Right cardiac atrium (tissue), 5 donors: ENCODE measurements at regions not wholly inside any gene's neighbourhood (a gene's known extent, or its start where the extent isn't known, plus 50 kb on each side); places are given as distances from the start of the nearest gene placed in this dataset.
A peak's percentile ranks its signal among the peaks of the same experiment; 100 is the strongest.

Source experiments
- ATAC-seq, 2 donors: fragments of 200-7000 bp; cut with Tn5 transposase; one replicate each; pipeline versions ENCODE4 v1.8.0 to v1.9.1; 2020; ENCODE audit warnings: moderate library complexity in 2 of 2, mild to moderate bottlenecking in 1 of 2
- DNase-seq, 3 donors: peaks; one replicate each; pipeline ENCODE4 v3.0.0-alpha.2; 2020
- H3K27ac ChIP-seq: one replicate; pipeline ENCODE4 v1.5.1; 2013; ENCODE audit warnings: mild to moderate bottlenecking, low read length, control low read depth, moderate library complexity
- H3K27me3 ChIP-seq: one replicate; pipeline ENCODE4 v1.6.1; 2013; ENCODE audit not compliant: control insufficient read depth, insufficient read depth
- H3K4me1 ChIP-seq: one replicate; pipeline ENCODE4 v1.6.1; 2013; ENCODE audit warnings: low read length; ENCODE audit not compliant: control insufficient read depth, insufficient read depth
- H3K4me3 ChIP-seq: one replicate; pipeline ENCODE4 v1.5.1; 2013; ENCODE audit warnings: low read length, control low read depth
- H3K9me3 ChIP-seq: one replicate; pipeline ENCODE4 v1.6.1; 2013; ENCODE audit warnings: low read length; ENCODE audit not compliant: control insufficient read depth
- WGBS: extraction: QIAGEN DNeasy Blood & Tissue Kit; methylation state at CpG from one replicate; pipeline ENCODE4 v1.1.7; 2013; 5-methylcytosine and 5-hydroxymethylcytosine counted together
- intact Hi-C, 4 donors: fragments of 100-400 bp; cut with DNase I; formaldehyde crosslinking; loops; one replicate each; pipeline versions ENCODE4 v1.11.0 to v1.14.0; 2022 to 2023
- donor health status: healthy with polysubstance abuse.
- donor health status: DM: no; HTN: yes; CAD: no.
- donor health status: DM: no; HTN: no; CAD: no.
- donor health status: DM: no; HTN: yes; CAD: no; lungs with severe emphysema.
- donor health status: DM: yes; HTN: yes; CAD: no.

DNA sequence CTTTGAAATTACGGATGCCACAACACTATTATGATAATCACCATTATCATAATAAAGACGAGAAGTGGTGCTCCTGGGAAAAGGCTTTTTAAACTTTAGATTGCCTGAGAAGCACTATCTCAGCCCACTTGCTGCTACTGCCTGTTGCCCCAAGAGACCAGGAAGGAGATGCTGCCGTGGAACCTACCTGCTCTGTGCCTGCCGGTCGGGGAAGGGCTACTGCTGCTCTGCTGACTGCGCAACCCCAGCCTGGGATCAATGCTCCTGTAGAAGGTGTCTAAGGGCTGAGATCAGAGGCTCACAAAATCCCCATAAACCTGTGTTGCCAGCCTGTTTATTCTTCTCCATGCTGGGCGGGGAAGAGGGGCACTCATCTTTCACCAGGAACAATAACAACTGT lies 145.3 kb upstream of the VCX3B start:
- no peaks in the 10 kb centered on the region for H3K27me3 ChIP-seq
- no peaks in the 10 kb centered on the region for H3K4me1 ChIP-seq
- H3K4me3 ChIP-seq, result no peak overlapping the region
- no peaks in the 10 kb centered on the region for H3K9me3 ChIP-seq
- ATAC-seq (no peak), DNase-seq (no peak)
- WGBS, result 83% methylated on average over 7 of the region's 7 CpGs
- intact Hi-C loops, result no loop called here
- no peak overlapping the region for H3K27ac ChIP-seq

DNA sequence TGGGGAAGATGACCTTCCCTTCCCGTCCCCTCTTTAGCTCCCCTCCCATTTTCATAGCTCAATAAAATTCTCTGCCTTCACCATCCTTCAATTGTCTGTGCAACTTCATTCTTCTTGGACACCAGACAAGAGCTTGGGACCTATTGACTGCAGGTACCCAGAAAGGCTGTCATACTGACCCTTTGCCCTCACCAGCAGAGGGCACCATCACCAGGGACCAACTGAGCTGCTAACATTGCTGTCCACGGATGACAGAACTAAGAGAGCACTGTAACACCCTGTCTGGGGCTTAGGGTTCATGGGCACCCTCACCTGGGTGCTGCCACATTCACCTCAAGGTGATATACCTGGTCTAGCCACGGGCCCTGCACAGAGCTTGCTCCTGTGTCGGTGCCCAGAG lies 141.3 kb upstream of the VCX3B start:
- 85% methylated on average over 4 of the region's 4 CpGs for WGBS

DNA sequence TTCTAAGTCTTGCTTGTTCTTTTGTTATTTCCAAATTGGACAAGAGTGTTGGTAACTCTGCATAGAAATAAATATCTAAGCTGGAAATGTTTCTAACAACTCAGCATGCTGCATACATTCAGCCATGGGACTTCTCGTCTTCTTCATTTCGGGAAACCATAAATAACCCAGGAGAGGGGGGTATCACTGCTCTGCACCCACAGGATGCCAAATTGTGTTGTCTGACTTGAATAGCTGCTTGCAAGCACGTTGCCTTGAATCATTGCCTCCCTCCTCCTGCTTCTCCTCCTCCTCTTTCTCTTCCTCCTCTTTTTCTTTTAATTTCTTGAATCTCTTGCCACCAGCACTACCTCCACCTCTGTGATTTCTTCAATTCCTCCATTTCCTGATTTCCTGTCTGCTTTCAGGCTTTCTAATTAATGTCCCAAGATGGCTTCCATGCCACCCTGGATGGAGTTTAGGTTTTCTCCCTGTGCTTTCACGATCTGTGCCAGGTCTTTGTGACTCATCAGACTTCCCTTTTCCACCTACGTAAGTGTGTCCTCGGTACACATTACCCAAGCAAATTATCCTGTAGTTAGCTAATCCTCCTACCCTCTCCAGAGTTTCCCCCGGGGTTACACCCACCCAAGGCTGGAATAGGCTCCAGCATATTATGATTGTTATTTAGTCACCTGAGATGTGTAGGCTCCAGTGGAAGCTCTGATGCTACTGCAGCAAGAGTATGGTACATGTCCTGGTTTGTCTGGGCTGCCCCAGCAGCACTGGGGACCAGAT lies 122.6 kb upstream of the VCX3B start:
- Histone ChIP-seq H3K4me1 (no peaks in the 10 kb centered on the region), H3K27ac (no peak overlapping the region), H3K27me3 (no peaks in the 10 kb centered on the region), H3K4me3 (no peak overlapping the region), H3K9me3 (no peaks in the 10 kb centered on the region)
- WGBS, result 47% methylated on average over 7 of the region's 7 CpGs
- ATAC-seq (no peak), DNase-seq (no peak)
- intact Hi-C loops, result no loop called here

More for the DNA sequence above, 141.3 kb upstream of the VCX3B start:
- Histone ChIP-seq H3K27ac (no peak overlapping the region), H3K27me3 (no peaks in the 10 kb centered on the region), H3K9me3 (no peaks in the 10 kb centered on the region), H3K4me3 (no peak overlapping the region), H3K4me1 (no peaks in the 10 kb centered on the region)
- DNase-seq (no peak), ATAC-seq (no peak)
- intact Hi-C loops, result no loop called here

DNA sequence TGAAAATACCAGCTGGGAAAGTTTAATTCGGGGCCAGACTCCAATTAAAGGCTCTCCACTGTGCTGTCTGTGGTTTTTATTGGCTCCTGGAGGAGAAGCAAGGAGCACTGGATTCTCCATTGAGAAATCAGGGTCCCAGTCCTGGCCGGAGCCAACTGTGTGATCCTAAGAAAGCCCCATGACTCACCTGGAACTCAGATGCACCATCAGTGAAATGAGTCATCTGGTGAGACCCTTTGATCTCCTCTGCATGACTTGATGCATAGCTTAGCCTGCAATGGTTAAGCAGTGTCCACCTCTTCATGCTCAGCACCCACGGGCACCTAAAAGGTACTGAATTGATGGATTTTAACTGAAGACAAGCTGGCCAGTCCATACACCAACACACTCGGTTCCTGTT lies 119.2 kb upstream of the VCX3B start:
- no peak overlapping the region for H3K27ac ChIP-seq
- no peaks in the 10 kb centered on the region for H3K27me3 ChIP-seq
- WGBS, result 88% methylated on average over 4 of the region's 4 CpGs
- no peaks in the 10 kb centered on the region for H3K4me1 ChIP-seq
- ATAC-seq (no peak), DNase-seq (no peak)
- intact Hi-C loops, result no loop called here
- no peaks in the 10 kb centered on the region for H3K9me3 ChIP-seq
- H3K4me3 ChIP-seq, result no peak overlapping the region

DNA sequence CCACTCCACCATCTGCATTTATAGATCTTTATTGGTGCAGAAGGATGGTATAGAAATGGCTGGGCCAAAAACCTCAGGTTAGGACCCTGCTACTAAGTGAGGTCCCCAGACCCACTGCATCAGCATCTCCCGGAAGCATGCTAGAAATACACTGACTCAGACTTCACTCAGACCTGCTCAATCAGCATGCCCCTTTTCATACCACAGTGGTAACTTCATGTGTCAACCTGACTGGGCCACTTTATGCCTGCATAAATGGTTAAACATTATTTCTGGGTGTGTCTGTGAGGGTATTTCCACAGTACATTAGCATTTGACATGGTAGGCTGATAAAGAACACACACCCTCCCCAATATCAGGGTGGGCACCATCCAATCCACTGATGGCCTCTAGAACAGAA lies 118.6 kb upstream of the VCX3B start:
- intact Hi-C loops, result no loop called here
- ATAC-seq, result no peak
- Histone ChIP-seq H3K4me3 (no peak overlapping the region), H3K27ac (no peak overlapping the region), H3K9me3 (no peaks in the 10 kb centered on the region), H3K4me1 (no peaks in the 10 kb centered on the region), H3K27me3 (no peaks in the 10 kb centered on the region)
- no peak for DNase-seq
- WGBS, result 93% methylated on average over 1 of the region's 1 CpG

DNA sequence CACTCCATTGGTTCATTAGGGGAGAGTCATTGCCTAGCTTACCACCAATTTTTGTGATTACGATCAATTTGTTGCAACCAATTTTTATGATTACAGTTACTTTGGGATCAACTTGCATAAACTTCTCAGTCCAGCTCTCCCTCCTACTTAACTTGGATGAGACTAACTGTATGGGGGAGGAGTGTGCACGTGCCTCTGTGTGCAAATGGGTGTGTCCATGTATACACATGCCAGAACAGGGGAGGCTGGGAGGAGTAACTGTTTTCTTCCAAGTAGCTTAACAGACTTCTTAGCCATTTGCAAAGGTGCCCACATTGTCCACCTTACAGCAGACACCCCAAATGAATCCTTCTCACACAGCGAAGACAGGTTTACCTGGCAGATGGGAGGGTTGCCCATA lies 117.7 kb upstream of the VCX3B start:
- H3K27ac ChIP-seq, result no peak overlapping the region
- H3K4me1 ChIP-seq, result no peaks in the 10 kb centered on the region
- H3K9me3 ChIP-seq, result no peaks in the 10 kb centered on the region
- intact Hi-C loops, result no loop called here
- DNase-seq, result no peak
- H3K4me3 ChIP-seq, result no peak overlapping the region
- WGBS, result 78% methylated on average over 3 of the region's 3 CpGs
- no peaks in the 10 kb centered on the region for H3K27me3 ChIP-seq
- no peak for ATAC-seq

DNA sequence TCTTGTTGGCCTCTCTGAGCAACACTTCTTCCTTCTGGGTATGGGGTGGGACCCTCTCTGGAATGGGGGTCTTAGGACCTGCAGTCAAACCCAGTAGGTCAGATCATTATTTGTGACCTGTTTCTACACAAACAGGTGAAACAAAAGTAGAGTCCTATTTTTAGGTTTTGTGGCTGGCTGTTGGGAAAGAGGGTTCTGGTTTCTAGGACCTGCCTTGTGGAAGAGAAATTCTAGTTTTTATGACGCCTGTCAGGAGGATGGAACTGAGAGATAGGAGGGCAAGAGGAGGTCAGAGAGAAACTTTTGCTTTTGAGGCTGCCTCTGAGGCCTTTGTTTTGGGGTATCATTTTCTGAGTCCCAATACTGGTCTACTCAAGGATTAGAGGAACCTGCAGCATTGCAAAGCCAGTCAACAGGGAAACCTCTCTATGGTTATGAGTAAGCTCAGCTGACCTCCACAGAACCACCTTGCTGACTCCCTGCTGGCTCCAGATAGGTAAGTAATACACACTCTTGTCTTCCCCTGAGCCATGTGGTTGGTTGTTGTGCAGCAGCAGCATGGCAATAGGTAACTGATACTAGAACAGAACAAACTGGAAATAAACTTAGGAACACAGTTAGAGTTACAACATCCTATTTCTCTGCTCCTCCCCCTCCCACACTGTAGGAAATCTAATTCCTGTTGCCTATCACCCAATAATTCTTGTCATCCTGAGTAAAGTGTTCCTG lies 114.7 kb upstream of the VCX3B start:
- Histone ChIP-seq H3K27ac (no peak overlapping the region), H3K4me1 (no peaks in the 10 kb centered on the region), H3K9me3 (no peaks in the 10 kb centered on the region), H3K4me3 (no peak overlapping the region), H3K27me3 (no peaks in the 10 kb centered on the region)
- WGBS, result 92% methylated on average over 1 of the region's 1 CpG
- intact Hi-C loops, result no loop called here
- no peak for ATAC-seq
- no peak for DNase-seq

DNA sequence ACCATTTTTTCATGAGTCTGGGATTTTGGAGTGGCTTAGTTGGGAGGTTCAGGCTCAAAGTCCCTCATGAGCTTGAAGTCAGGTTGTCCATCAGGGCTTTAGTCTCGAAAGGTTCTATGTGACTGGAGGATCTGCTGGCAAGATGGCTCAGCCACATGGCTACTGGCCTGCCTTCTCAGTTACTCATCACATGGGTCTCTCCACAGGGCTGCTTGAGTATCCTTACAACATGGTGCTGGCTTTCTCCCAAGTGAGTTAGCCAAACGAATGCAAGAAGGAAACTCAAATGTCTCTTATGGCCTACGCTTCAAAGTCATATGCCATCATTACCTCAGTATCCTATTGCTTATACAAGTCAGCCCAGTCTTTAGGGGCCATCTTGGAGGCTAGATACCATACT lies 106.3 kb upstream of the VCX3B start:
- no peak for DNase-seq
- H3K27ac ChIP-seq, result no peak overlapping the region
- no peaks in the 10 kb centered on the region for H3K4me1 ChIP-seq
- H3K9me3 ChIP-seq, result no peaks in the 10 kb centered on the region
- WGBS, result 92% methylated on average over 3 of the region's 3 CpGs
- intact Hi-C loops, result no loop called here
- ATAC-seq, result no peak
- no peaks in the 10 kb centered on the region for H3K27me3 ChIP-seq
- no peak overlapping the region for H3K4me3 ChIP-seq

DNA sequence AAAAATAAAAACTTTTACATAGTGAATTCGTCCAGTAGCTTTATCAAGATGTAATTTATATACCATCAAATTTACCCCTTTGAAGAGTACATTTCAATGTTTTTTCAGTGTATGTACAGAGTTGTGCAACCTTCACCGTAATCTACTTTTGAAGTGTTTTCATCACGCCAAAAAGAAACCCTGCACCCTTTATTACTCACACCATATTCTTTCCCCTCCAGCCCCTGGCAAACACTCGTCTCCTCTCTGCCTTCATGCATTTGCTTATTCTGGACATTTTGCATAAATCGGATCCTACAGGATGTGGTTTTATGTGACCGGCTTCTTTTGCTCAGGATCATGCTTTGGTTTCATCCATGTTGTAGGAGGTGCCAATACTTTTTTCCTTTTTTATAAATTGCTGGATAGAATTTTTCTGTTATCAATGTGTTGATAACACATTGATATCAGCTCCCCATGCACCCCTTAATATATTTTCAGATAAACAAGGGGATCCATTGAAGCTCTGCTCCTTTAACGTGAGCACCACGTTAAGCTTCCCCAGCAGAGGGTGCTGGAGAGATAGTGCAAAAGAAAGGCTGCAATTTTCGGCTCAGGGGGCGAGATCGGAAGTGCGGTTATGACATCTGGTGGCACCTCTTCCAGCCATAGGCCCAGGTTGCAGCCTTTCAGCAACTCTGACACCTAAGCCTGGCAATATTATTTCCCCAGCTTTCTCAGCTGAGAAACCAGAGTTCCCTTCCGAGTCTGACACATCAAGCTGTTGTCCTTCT lies 100.1 kb upstream of the VCX3B start:
- Histone ChIP-seq H3K27me3 (no peaks in the 10 kb centered on the region), H3K4me3 (no peak overlapping the region), H3K4me1 (peaks cover 1% of the 10 kb centered on the region), H3K9me3 (no peaks in the 10 kb centered on the region), H3K27ac (no peak overlapping the region)
- ATAC-seq (no peak), DNase-seq (peak in 2 of 3 donors; percentile 16 to 50)
- intact Hi-C loops, result loop anchor here in 1 of 4 donors (10.0 kb wide), 1 partner anchor 370 kb away; the partner anchor contains the start of gene ANOS1
- WGBS, result 54% methylated on average over 13 of the region's 13 CpGs

DNA sequence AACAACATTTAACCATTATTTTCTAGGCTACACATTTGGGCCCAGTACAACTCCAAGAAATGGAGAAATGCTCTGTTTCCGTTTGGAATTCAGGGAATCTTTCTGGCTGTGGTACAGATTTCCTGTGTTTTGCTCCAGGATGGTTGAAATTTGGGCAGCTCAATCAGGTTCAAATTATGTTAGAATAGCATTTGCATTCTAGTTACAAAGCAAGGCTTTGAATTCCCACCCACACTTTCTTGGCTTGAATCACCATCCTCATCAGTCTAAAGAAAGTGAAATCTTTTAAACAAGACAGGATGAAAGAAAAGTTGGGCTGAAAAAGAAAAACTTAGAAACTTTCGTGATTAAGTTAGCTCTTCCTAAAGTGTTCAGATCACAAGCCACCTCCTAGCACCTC lies 98.1 kb upstream of the VCX3B start:
- Histone ChIP-seq H3K27me3 (no peaks in the 10 kb centered on the region), H3K27ac (no peak overlapping the region), H3K4me3 (no peak overlapping the region), H3K4me1 (peaks cover 1% of the 10 kb centered on the region), H3K9me3 (no peaks in the 10 kb centered on the region)
- DNase-seq (no peak), ATAC-seq (peak in 1 of 2 donors; percentile 31)
- 46% methylated on average over 2 of the region's 2 CpGs for WGBS
- intact Hi-C loops, result loop anchor here in 1 of 4 donors (10.0 kb wide), 1 partner anchor 368 kb away; the partner anchor contains the start of gene ANOS1
